ACC112 (cell line): ENCODE measurements at regions not wholly inside any gene's neighbourhood (a gene's known extent, or its start where the extent isn't known, plus 50 kb on each side); places are given as distances from the start of the nearest gene placed in this dataset.

Experiments
- H2AFZ ChIP-seq: fragments of 200-600 bp; sonication (generic); one replicate; pipeline ENCODE4 v1.6.0; 2017; ENCODE audit warnings: antibody characterized with exemption, low read length; ENCODE audit not compliant: unreplicated experiment
- H3K27ac ChIP-seq: fragments of 200-600 bp; sonication (generic); 2 replicates; pipeline ENCODE4 v1.5.1; 2014; ENCODE audit warnings: low read depth, mild to moderate bottlenecking, antibody characterized with exemption, low read length, moderate library complexity
- H3K27me3 ChIP-seq: fragments of 200-600 bp; sonication (generic); 2 replicates; pipeline ENCODE4 v1.6.1; 2014; ENCODE audit warnings: mild to moderate bottlenecking, antibody characterized with exemption, low read length, moderate library complexity, mixed read lengths; ENCODE audit not compliant: insufficient read depth
- H3K36me3 ChIP-seq: fragments of 200-600 bp; sonication (generic); 2 replicates; pipeline ENCODE4 v1.6.1; 2016; ENCODE audit warnings: mild to moderate bottlenecking, antibody characterized with exemption, low read length, moderate library complexity, mixed read lengths; ENCODE audit not compliant: insufficient read depth
- H3K4me1 ChIP-seq: fragments of 200-600 bp; sonication (generic); one replicate; pipeline ENCODE4 v1.6.1; 2016; ENCODE audit warnings: low read length, mixed read lengths; ENCODE audit not compliant: insufficient read depth, unreplicated experiment, control insufficient read depth
- H3K4me3 ChIP-seq: fragments of 200-600 bp; sonication (generic); 2 replicates; pipeline ENCODE4 v1.5.1; 2014; ENCODE audit warnings: mild to moderate bottlenecking, low read depth, low read length
- H3K79me2 ChIP-seq: fragments of 200-600 bp; sonication (generic); one replicate; pipeline ENCODE4 v1.6.0; 2016; ENCODE audit warnings: low read length; ENCODE audit not compliant: control insufficient read depth, unreplicated experiment, insufficient read depth

GRCh38 chr13:71149498-71150363, 717.3 kb downstream of the DACH1 start:
- Histone ChIP-seq H3K79me2 (no peaks in the 10 kb centered on the region), H2AFZ (no peak overlapping the region), H3K36me3 (no peaks in the 10 kb centered on the region), H3K4me1 (no peaks in the 10 kb centered on the region), H3K4me3 (no peak overlapping the region), H3K27me3 (no peaks in the 10 kb centered on the region), H3K27ac (no peak overlapping the region)

- Histone ChIP-seq H3K79me2 (no peaks in the 10 kb centered on the region), H3K36me3 (no peaks in the 10 kb centered on the region), H3K4me1 (no peaks in the 10 kb centered on the region), H3K4me3 (no peak overlapping the region), H3K27me3 (no peaks in the 10 kb centered on the region), H2AFZ (no peak overlapping the region), H3K27ac (no peak overlapping the region)
These were observed 718.0 kb downstream of the DACH1 start for GRCh38 chr13:71149046-71149445.

- Histone ChIP-seq H3K27ac (no peak overlapping the region), H3K4me3 (no peak overlapping the region)
These were observed 718.6 kb downstream of the DACH1 start for GRCh38 chr13:71148396-71148795.

GRCh38 chr13:71144883-71145282, 722.1 kb downstream of the DACH1 start:
- H3K79me2 ChIP-seq: no peaks in the 10 kb centered on the region
- no peaks in the 10 kb centered on the region for H3K36me3 ChIP-seq
- H3K27me3 ChIP-seq: no peaks in the 10 kb centered on the region
- no peak overlapping the region for H2AFZ ChIP-seq
- no peaks in the 10 kb centered on the region for H3K4me1 ChIP-seq
- H3K4me3 ChIP-seq: no peak overlapping the region
- H3K27ac ChIP-seq: no peak overlapping the region

More at GRCh38 chr13:71148396-71148795, 718.6 kb downstream of the DACH1 start:
- Histone ChIP-seq H3K27me3 (no peaks in the 10 kb centered on the region), H3K4me1 (no peaks in the 10 kb centered on the region), H3K79me2 (no peaks in the 10 kb centered on the region), H3K36me3 (no peaks in the 10 kb centered on the region), H2AFZ (no peak overlapping the region)

- Histone ChIP-seq H3K27me3 (no peaks in the 10 kb centered on the region), H3K4me3 (no peak overlapping the region), H3K27ac (no peak overlapping the region), H3K79me2 (no peaks in the 10 kb centered on the region), H3K4me1 (no peaks in the 10 kb centered on the region), H2AFZ (no peak overlapping the region), H3K36me3 (no peaks in the 10 kb centered on the region)
These were observed 729.9 kb downstream of the DACH1 start for GRCh38 chr13:71137101-71137500.

- no peak overlapping the region for H3K27ac ChIP-seq
- no peaks in the 10 kb centered on the region for H3K4me1 ChIP-seq
- H3K27me3 ChIP-seq: no peaks in the 10 kb centered on the region
- no peaks in the 10 kb centered on the region for H3K36me3 ChIP-seq
- no peak overlapping the region for H2AFZ ChIP-seq
- no peak overlapping the region for H3K4me3 ChIP-seq
- no peaks in the 10 kb centered on the region for H3K79me2 ChIP-seq
These were observed 742.8 kb downstream of the DACH1 start for GRCh38 chr13:71124230-71124629.

GRCh38 chr13:71118779-71119364, 748.1 kb downstream of the DACH1 start:
- H3K27me3 ChIP-seq: no peaks in the 10 kb centered on the region
- H3K79me2 ChIP-seq: no peaks in the 10 kb centered on the region
- no peak overlapping the region for H2AFZ ChIP-seq
- H3K4me1 ChIP-seq: no peaks in the 10 kb centered on the region
- H3K36me3 ChIP-seq: no peaks in the 10 kb centered on the region
- no peak overlapping the region for H3K4me3 ChIP-seq
- no peak overlapping the region for H3K27ac ChIP-seq

GRCh38 chr13:71117920-71118319, 749.1 kb downstream of the DACH1 start:
- H3K4me3 ChIP-seq: no peak overlapping the region

GRCh38 chr13:71115301-71115700, 751.7 kb downstream of the DACH1 start:
- Histone ChIP-seq H3K79me2 (no peaks in the 10 kb centered on the region), H3K27me3 (no peaks in the 10 kb centered on the region), H3K4me1 (no peaks in the 10 kb centered on the region), H3K27ac (no peak overlapping the region), H2AFZ (no peak overlapping the region), H3K4me3 (no peak overlapping the region), H3K36me3 (no peaks in the 10 kb centered on the region)

More at GRCh38 chr13:71117920-71118319, 749.1 kb downstream of the DACH1 start:
- H3K27ac ChIP-seq: no peak overlapping the region
- no peaks in the 10 kb centered on the region for H3K4me1 ChIP-seq
- no peaks in the 10 kb centered on the region for H3K27me3 ChIP-seq
- H3K36me3 ChIP-seq: no peaks in the 10 kb centered on the region
- H3K79me2 ChIP-seq: no peaks in the 10 kb centered on the region
- no peak overlapping the region for H2AFZ ChIP-seq

GRCh38 chr13:71096421-71096820, 770.6 kb downstream of the DACH1 start:
- H3K4me3 ChIP-seq: no peak overlapping the region
- no peak overlapping the region for H2AFZ ChIP-seq
- H3K27me3 ChIP-seq: no peaks in the 10 kb centered on the region
- H3K4me1 ChIP-seq: no peaks in the 10 kb centered on the region
- no peaks in the 10 kb centered on the region for H3K36me3 ChIP-seq
- no peaks in the 10 kb centered on the region for H3K79me2 ChIP-seq
- no peak overlapping the region for H3K27ac ChIP-seq

- H3K27me3 ChIP-seq: no peaks in the 10 kb centered on the region
- no peaks in the 10 kb centered on the region for H3K4me1 ChIP-seq
- no peaks in the 10 kb centered on the region for H3K79me2 ChIP-seq
- no peak overlapping the region for H3K4me3 ChIP-seq
- H2AFZ ChIP-seq: no peak overlapping the region
- H3K36me3 ChIP-seq: no peaks in the 10 kb centered on the region
- no peak overlapping the region for H3K27ac ChIP-seq
These were observed 776.0 kb downstream of the DACH1 start for GRCh38 chr13:71090990-71091389.
